H1 (cell line): ENCODE measurements at regions not wholly inside any gene's neighbourhood (a gene's known extent, or its start where the extent isn't known, plus 50 kb on each side); places are given as distances from the start of the nearest gene placed in this dataset.

ENCODE experiments used
- CTCF ChIA-PET: fragments of 300-600 bp; sonication (Branson Sonifier 250); formaldehyde crosslinking; loops from one replicate; lab custom pipeline; 2021; ENCODE audit not compliant: partially characterized antibody; lab: Charles Lee
- POLR2A ChIA-PET: fragments of 300-600 bp; sonication (Branson Sonifier 250); formaldehyde crosslinking; loops from one replicate; lab custom pipeline; 2021; ENCODE audit warnings: inconsistent platforms; ENCODE audit not compliant: partially characterized antibody; lab: Charles Lee
- DNase-seq, 2 experiments: peaks; one replicate each; pipeline versions ENCODE4 v3.0.0 to v3.0.0-alpha.2; 2010 to 2022; ENCODE audit warnings: low spot score in 2 of 2, low read depth in 1 of 2, mixed read lengths in 1 of 2
- FAIRE-seq: peaks from 2 replicates; lab custom pipeline; 2011; peaks lifted over from hg19 to GRCh38; lab: Jason Lieb, UNC
- H2AFZ ChIP-seq: 2 replicates; pipeline ENCODE4 v1.8.1; 2012; ENCODE audit warnings: low read length, inconsistent platforms
- H2AK5ac ChIP-seq: 2 replicates; pipeline ENCODE4 v1.6.1; 2013; ENCODE audit warnings: low read depth, low read length
- H2BK120ac ChIP-seq: replicated peaks from 2 replicates; pipeline ENCODE3; 2013; ENCODE audit warnings: low read depth, low read length, inconsistent platforms
- H2BK12ac ChIP-seq: 2 replicates; pipeline ENCODE4 v1.6.1; 2013; ENCODE audit warnings: low read depth, low read length
- H2BK15ac ChIP-seq: 2 replicates; pipeline ENCODE4 v1.6.1; 2013; ENCODE audit warnings: low read length
- H2BK20ac ChIP-seq: 2 replicates; pipeline ENCODE4 v1.6.1; 2013; ENCODE audit warnings: low read length
- H2BK5ac ChIP-seq: 2 replicates; pipeline ENCODE4 v1.6.1; 2013; ENCODE audit warnings: low read depth, low read length
- H3K14ac ChIP-seq: 2 replicates; pipeline ENCODE4 v1.6.1; 2013; ENCODE audit warnings: inconsistent platforms; ENCODE audit not compliant: insufficient read length
- H3K18ac ChIP-seq: 2 replicates; pipeline ENCODE4 v1.6.1; 2013; ENCODE audit warnings: low read length; ENCODE audit errors: extremely low read depth
- H3K23ac ChIP-seq: 2 replicates; pipeline ENCODE4 v1.6.1; 2013; ENCODE audit warnings: inconsistent platforms; ENCODE audit not compliant: insufficient read length
- H3K23me2 ChIP-seq: 2 replicates; pipeline ENCODE4 v1.6.1; 2013; ENCODE audit warnings: low read depth, low read length
- H3K27ac ChIP-seq: 2 replicates; pipeline ENCODE4 v1.6.1; 2011; ENCODE audit warnings: low read depth, low read length, inconsistent platforms
- H3K27me3 ChIP-seq, 4 experiments: replicated peaks in 1 of 4; 1 replicate in 1 of 4; 2 replicates in 3 of 4; pipeline versions ENCODE4 v1.6.1 to v1.8.1; 2011 to 2013; ENCODE audit warnings: low read length in 3 of 4, mild to moderate bottlenecking in 3 of 4, inconsistent platforms in 2 of 4, mixed read lengths in 2 of 4, moderate library complexity in 1 of 4; ENCODE audit not compliant: control insufficient read depth in 3 of 4, insufficient read depth in 3 of 4; ENCODE audit errors: extremely low read depth in 1 of 4
- H3K36me3 ChIP-seq, 4 experiments: 2 replicates each; pipeline versions ENCODE4 v1.6.1 to v1.8.1; 2011 to 2013; ENCODE audit warnings: mild to moderate bottlenecking in 4 of 4, low read length in 3 of 4, moderate library complexity in 2 of 4, control low read depth in 1 of 4, inconsistent platforms in 1 of 4; ENCODE audit not compliant: insufficient read depth in 4 of 4, control insufficient read depth in 2 of 4
- H3K4ac ChIP-seq: replicated peaks from 2 replicates; pipeline ENCODE3; 2013; ENCODE audit warnings: low read length, low read depth, mixed read lengths, inconsistent platforms; ENCODE audit not compliant: insufficient read length
- H3K4me1 ChIP-seq, 4 experiments: replicated peaks in 1 of 4; 1 replicate in 1 of 4; 2 replicates in 3 of 4; pipeline versions ENCODE4 v1.6.1 to v1.8.1; 2011 to 2013; ENCODE audit warnings: low read length in 3 of 4, inconsistent platforms in 2 of 4, mixed read lengths in 1 of 4; ENCODE audit not compliant: insufficient read depth in 4 of 4, control insufficient read depth in 3 of 4
- H3K4me2 ChIP-seq, 2 experiments: 2 replicates each; pipeline versions ENCODE4 v1.6.1 to v1.8.1; 2011 to 2013; ENCODE audit warnings: low read depth in 2 of 2, low read length in 2 of 2, control low read depth in 1 of 2, inconsistent platforms in 1 of 2, mild to moderate bottlenecking in 1 of 2; ENCODE audit not compliant: insufficient read depth in 1 of 2
- H3K4me3 ChIP-seq, 4 experiments: fragments of 200-600, 300-600 bp in 1 of 4; sonication (generic), shearing (Covaris generic), sonication (Bioruptor Twin) in 1 of 4; 2 replicates each; pipeline versions ENCODE4 v1.5.1 to v1.8.1; 2011 to 2016; ENCODE audit warnings: low read length in 4 of 4, low read depth in 3 of 4, control low read depth in 2 of 4, inconsistent platforms in 2 of 4, mild to moderate bottlenecking in 2 of 4, mixed read lengths in 1 of 4, moderate library complexity in 1 of 4; ENCODE audit not compliant: insufficient read depth in 2 of 4; ENCODE audit errors: extremely low read depth in 1 of 4
- H3K56ac ChIP-seq: replicated peaks from 2 replicates; pipeline ENCODE3; 2013; ENCODE audit warnings: low read depth, mild to moderate bottlenecking, mixed read lengths, low read length, inconsistent platforms; ENCODE audit not compliant: insufficient read length
- H3K79me1 ChIP-seq: 2 replicates; pipeline ENCODE4 v1.6.1; 2013; ENCODE audit warnings: low read depth, low read length, control low read depth
- H3K79me2 ChIP-seq, 2 experiments: 2 replicates each; pipeline versions ENCODE4 v1.6.1 to v1.8.1; 2012 to 2013; ENCODE audit warnings: low read length in 2 of 2, mild to moderate bottlenecking in 2 of 2, inconsistent platforms in 1 of 2; ENCODE audit not compliant: insufficient read depth in 2 of 2, control insufficient read depth in 1 of 2
- H3K9ac ChIP-seq, 4 experiments: replicated peaks in 1 of 4; 1 replicate in 1 of 4; 2 replicates in 3 of 4; pipeline versions ENCODE4 v1.6.1 to v1.8.1; 2011 to 2013; ENCODE audit warnings: low read depth in 3 of 4, low read length in 3 of 4, control low read depth in 2 of 4, mild to moderate bottlenecking in 2 of 4, moderate library complexity in 2 of 4, inconsistent platforms in 1 of 4; ENCODE audit errors: extremely low read depth in 1 of 4
- H3K9me3 ChIP-seq, 2 experiments: 2 replicates each; pipeline versions ENCODE4 v1.6.1 to v1.8.1; 2012 to 2013; ENCODE audit warnings: mild to moderate bottlenecking in 2 of 2, moderate library complexity in 2 of 2, control low read depth in 1 of 2, inconsistent platforms in 1 of 2, low read depth in 1 of 2, low read length in 1 of 2, mixed read lengths in 1 of 2; ENCODE audit not compliant: insufficient read depth in 2 of 2
- H4K20me1 ChIP-seq, 2 experiments: replicated peaks in 1 of 2; 2 replicates each; pipeline versions ENCODE3 to v1.8.1; 2011 to 2013; ENCODE audit warnings: inconsistent platforms in 2 of 2, low read length in 2 of 2, mild to moderate bottlenecking in 1 of 2; ENCODE audit not compliant: insufficient read depth in 2 of 2, control insufficient read depth in 1 of 2
- H4K5ac ChIP-seq: 2 replicates; pipeline ENCODE4 v1.6.1; 2013; ENCODE audit warnings: low read length, low read depth, mixed read lengths, inconsistent platforms; ENCODE audit not compliant: insufficient read length
- H4K8ac ChIP-seq: 2 replicates; pipeline ENCODE4 v1.8.0; 2013; ENCODE audit warnings: mild to moderate bottlenecking, moderate library complexity, low read length, inconsistent platforms; ENCODE audit not compliant: insufficient read depth; ENCODE audit errors: extremely low read depth
- H4K91ac ChIP-seq: replicated peaks from 2 replicates; pipeline ENCODE3; 2013; ENCODE audit warnings: low read length, mixed read lengths, inconsistent platforms; ENCODE audit not compliant: insufficient read length
- ATF3 ChIP-seq: IDR thresholded peaks from 2 replicates; pipeline ENCODE4 v1.6.1; 2011; ENCODE audit warnings: low read depth, mild to moderate bottlenecking, low read length; ENCODE audit not compliant: insufficient read depth
- BACH1 ChIP-seq: IDR thresholded peaks from 2 replicates; pipeline ENCODE4 v1.6.1; 2012; ENCODE audit warnings: low read length, improper control_type of control experiment
- CEBPB ChIP-seq: IDR thresholded peaks from 2 replicates; pipeline ENCODE4 v1.6.1; 2012; ENCODE audit warnings: low read depth, low read length
- CREB1 ChIP-seq: IDR thresholded peaks from 2 replicates; pipeline ENCODE4 v1.6.1; 2012; ENCODE audit warnings: inconsistent platforms
- EGR1 ChIP-seq: IDR thresholded peaks from 2 replicates; pipeline ENCODE4 v1.6.1; 2011; ENCODE audit warnings: low read depth, low read length, borderline replicate concordance
- EZH2 ChIP-seq: fragments of 200-600 bp; sonication (generic); IDR thresholded peaks from 2 replicates; pipeline ENCODE4 v1.7.1; 2012; ENCODE audit warnings: low read depth, mild to moderate bottlenecking, moderate library complexity, low read length, inconsistent platforms; ENCODE audit not compliant: severe bottlenecking
- KDM4A ChIP-seq: IDR thresholded peaks from one replicate; pipeline ENCODE4 v1.7.1; 2012; ENCODE audit warnings: low read depth, mild to moderate bottlenecking, moderate library complexity, low read length, inconsistent platforms; ENCODE audit not compliant: severe bottlenecking
- KDM5A ChIP-seq: fragments of 200-600 bp; IDR thresholded peaks from 2 replicates; pipeline ENCODE4 v1.7.1; 2012; ENCODE audit warnings: mild to moderate bottlenecking, low read length, inconsistent platforms, mixed read lengths
- PHF8 ChIP-seq: fragments of 200-600 bp; sonication (generic); conservative IDR thresholded peaks from 2 replicates; pipeline ENCODE4 v1.7.1; 2012; ENCODE audit warnings: low read depth, mild to moderate bottlenecking, inconsistent platforms, low read length, moderate library complexity
- POLR2A ChIP-seq, 2 experiments: IDR thresholded peaks; 1 replicate in 1 of 2; 2 replicates in 1 of 2; pipeline ENCODE4 v1.6.1; 2011; ENCODE audit warnings: low read depth in 2 of 2, low read length in 2 of 2, mild to moderate bottlenecking in 2 of 2; ENCODE audit errors: control extremely low read depth in 1 of 2
- RAD21 ChIP-seq, 2 experiments: IDR thresholded peaks in 1 of 2; conservative IDR thresholded peaks in 1 of 2; 2 replicates each; pipeline ENCODE4 v1.6.1; 2011; ENCODE audit warnings: low read depth in 2 of 2, low read length in 2 of 2, improper control_type of control experiment in 1 of 2, inconsistent platforms in 1 of 2, mild to moderate bottlenecking in 1 of 2, moderate library complexity in 1 of 2
- RBBP5 ChIP-seq: IDR thresholded peaks from 2 replicates; pipeline ENCODE4 v1.7.1; 2012; ENCODE audit warnings: low read depth, mild to moderate bottlenecking, inconsistent platforms, low read length, moderate library complexity, borderline replicate concordance
- SIRT6 ChIP-seq: IDR thresholded peaks from one replicate; pipeline ENCODE4 v1.7.1; 2012; ENCODE audit warnings: low read length, inconsistent platforms
- SP2 ChIP-seq: IDR thresholded peaks from 2 replicates; pipeline ENCODE4 v1.6.1; 2012; ENCODE audit warnings: mild to moderate bottlenecking, low read length, inconsistent platforms
- TAF7 ChIP-seq: optimal IDR thresholded peaks from 2 replicates; pipeline ENCODE3; 2011; ENCODE audit warnings: low read depth, mild to moderate bottlenecking, inconsistent platforms, low read length, moderate library complexity, borderline replicate concordance
- WGBS, 2 experiments: shearing (Covaris generic) in 1 of 2; methylation state at CpG; one replicate each; pipeline versions ENCODE4 v1.1.6 to v1.1.7; 2013 to 2015; ENCODE audit warnings: low lambda C conversion rate in 2 of 2, mixed read lengths in 2 of 2, inconsistent platforms in 1 of 2, low coverage in 1 of 2, missing lambda C conversion rate in 1 of 2; ENCODE audit not compliant: insufficient replicate concordance in 2 of 2, insufficient coverage in 1 of 2, insufficient read length in 1 of 2; ENCODE audit errors: extremely low coverage in 1 of 2, missing lambda C conversion rate in 1 of 2; 5-methylcytosine and 5-hydroxymethylcytosine counted together

- no peak overlapping the region for H3K27ac ChIP-seq
- no peaks in the 10 kb centered on the region for H3K4me1 ChIP-seq
- no peak overlapping the region for H3K4ac ChIP-seq
- H4K20me1 ChIP-seq, result no peaks in the 10 kb centered on the region
- FAIRE-seq, result no peak
- H3K9ac ChIP-seq, result no peak overlapping the region
- peaks cover 0 to 10% of the 10 kb centered on the region in 2 experiments; a peak in 2 of 4 replicates for H3K9me3 ChIP-seq
- no peak overlapping the region for H4K5ac ChIP-seq
- H3K27me3 ChIP-seq, result no peaks in the 10 kb centered on the region
- no peaks in the 10 kb centered on the region for H3K23me2 ChIP-seq
- no peak overlapping the region for H2BK120ac ChIP-seq
- no peaks in the 10 kb centered on the region for H3K79me2 ChIP-seq
- no peak for DNase-seq
- H2BK5ac ChIP-seq, result no peak overlapping the region
- H3K56ac ChIP-seq, result no peak overlapping the region
- no peaks in the 10 kb centered on the region for H3K79me1 ChIP-seq
- H3K14ac ChIP-seq, result no peak overlapping the region
- H2BK15ac ChIP-seq, result no peak overlapping the region
- no peak overlapping the region for H2BK12ac ChIP-seq
- ChIA-PET CTCF (no interaction called here), POLR2A (no interaction called here)
- no peak overlapping the region for H2BK20ac ChIP-seq
- H4K8ac ChIP-seq, result no peak overlapping the region
- H2AK5ac ChIP-seq, result no peak overlapping the region
- no peak overlapping the region for H3K23ac ChIP-seq
- H3K36me3 ChIP-seq, result no peaks in the 10 kb centered on the region
- H3K18ac ChIP-seq, result no peak overlapping the region
- no peak overlapping the region for H3K4me3 ChIP-seq
- WGBS, 2 experiments, result 87% methylated on average over 3 of the region's 3 CpGs; no CpG with 5 or more reads in 1 of the 2 experiments
- H2AFZ ChIP-seq, result no peak overlapping the region
- H3K4me2 ChIP-seq, result no peak overlapping the region
- no peak overlapping the region for H4K91ac ChIP-seq
- TF ChIP-seq CREB1 (no peak), BACH1 (no peak), POLR2A (IDR thresholded peaks at IDR 0.05; ENCODE audit: control extremely low read depth in 1 of 2, low read depth in 2 of 2, low read length in 2 of 2) (no peak), EGR1 (no peak), KDM5A (no peak), RBBP5 (no peak), RAD21 (IDR thresholded peaks at IDR 0.05 in 1 of 2, conservative IDR thresholded peaks at IDR 0.05 in 1 of 2; ENCODE audit: low read depth in 2 of 2, low read length in 2 of 2) (no peak), EZH2 (no peak), CEBPB (no peak), KDM4A (no peak), ATF3 (no peak), SP2 (no peak), TAF7 (no peak), SIRT6 (no peak), PHF8 (no peak)
Measured at GRCh38 chr3:106756901-106757300, 620.3 kb upstream of the CCDC54 start.
